NCI-H2196 (cell line): ENCODE measurements at regions not wholly inside any gene's neighbourhood (a gene's known extent, or its start where the extent isn't known, plus 50 kb on each side); places are given as distances from the start of the nearest gene placed in this dataset.
"Not testable (repeated sequence)": the region's sequence is repeated elsewhere in the genome, so short reads cannot be mapped to it uniquely, and the experiment has no call there.

Source experiments
- DNase-seq: peaks from one replicate; lab custom pipeline; 2025; ENCODE audit not compliant: unreplicated experiment; lab: John Stamatoyannopoulos, UW

DNA sequence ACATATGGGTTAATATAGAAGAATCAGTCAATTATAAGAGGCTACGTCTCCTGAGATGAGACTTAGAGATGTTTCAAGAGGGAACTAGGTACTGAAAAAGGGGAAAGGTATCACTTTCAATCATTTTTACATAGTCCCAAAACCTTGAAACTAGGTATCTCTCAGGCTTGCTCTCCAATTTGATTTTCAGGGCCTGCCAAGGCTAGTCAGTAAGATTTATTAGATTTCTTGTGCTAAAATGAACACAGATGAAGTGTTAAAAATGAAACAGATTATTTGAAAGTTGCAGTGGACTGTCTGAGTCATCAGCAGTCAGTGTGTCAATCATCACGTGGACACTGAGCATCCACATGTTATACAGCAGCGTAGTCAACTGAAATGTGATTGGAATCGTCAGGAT is 591.1 kb downstream of the DTWD2 start:
- DNase-seq = no peak

DNA sequence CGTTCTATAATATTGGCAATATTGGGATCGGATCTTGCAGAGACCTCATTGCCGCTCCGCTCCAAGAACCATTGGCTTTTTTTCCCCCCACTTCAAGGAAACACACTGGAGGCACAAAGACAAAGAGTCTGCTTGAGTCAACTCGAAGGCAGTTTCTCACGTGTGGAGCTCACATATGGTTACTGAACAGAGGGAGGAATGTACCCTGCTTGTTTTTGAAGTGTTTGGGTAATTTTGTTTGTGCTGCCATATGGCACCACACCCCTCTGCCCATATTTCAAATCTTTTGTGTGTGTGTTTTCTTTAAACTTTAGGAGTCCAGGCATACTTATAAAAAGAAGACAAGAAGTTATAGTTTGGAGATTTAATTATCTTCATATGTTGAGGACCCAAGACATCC is 595.9 kb downstream of the DTWD2 start:
- no peak for DNase-seq

DNA sequence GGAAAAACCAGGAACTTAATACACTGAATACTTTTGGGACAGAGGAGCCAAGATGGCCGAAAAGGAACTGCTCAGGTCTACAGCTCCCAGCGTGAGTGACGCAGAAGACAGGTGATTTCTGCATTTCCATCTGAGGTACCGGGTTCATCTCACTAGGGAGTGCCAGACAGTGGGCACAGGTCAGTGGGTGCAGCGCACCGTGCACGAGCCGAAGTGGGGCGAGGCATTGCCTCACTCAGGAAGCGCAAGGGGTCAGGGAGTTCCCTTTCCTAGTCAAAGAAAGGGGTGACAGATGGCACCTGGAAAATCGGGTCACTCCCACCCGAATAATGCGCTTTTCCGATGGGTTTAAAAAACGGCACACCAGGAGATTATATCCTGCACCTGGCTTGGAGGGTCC is 605.4 kb downstream of the DTWD2 start:
- DNase-seq = not testable (repeated sequence)

DNA sequence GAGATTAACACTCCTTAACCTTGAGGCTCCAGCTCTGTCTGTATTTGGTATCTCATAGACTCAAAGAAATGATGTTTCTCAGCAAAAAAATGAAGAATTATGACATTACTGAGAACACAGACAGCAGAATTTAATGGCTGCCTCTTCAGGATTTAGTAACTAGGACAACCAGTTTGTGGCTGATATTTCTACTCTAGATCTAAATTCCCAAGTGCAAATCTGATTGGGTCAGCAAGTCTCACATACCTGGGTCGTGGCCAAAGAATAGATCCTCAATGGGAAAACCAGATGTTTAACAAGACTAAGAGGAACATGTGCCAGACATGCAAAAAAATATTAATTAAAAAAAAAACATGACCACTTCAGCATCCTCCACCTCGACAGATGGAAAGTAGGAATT is 608.9 kb downstream of the DTWD2 start:
- no peak for DNase-seq

DNA sequence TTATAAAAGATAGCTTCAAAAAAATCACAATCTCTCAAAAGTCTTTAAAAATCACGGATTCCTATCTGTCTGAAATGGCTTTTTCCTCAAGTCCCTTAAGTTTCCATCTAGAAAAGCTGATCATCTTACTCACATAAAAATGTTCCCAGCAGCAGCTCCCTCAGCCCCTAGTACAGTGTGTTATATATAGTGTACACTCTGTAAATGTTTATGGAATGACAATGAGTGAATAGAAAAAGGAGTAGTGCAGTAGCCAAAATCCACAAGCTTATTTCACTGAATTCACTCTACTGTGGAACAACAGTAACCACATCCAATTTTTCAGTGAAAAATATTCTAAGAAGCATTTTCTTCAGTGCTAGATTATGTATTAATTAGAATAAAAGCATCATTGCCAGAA is 609.4 kb downstream of the DTWD2 start:
- no peak for DNase-seq

DNA sequence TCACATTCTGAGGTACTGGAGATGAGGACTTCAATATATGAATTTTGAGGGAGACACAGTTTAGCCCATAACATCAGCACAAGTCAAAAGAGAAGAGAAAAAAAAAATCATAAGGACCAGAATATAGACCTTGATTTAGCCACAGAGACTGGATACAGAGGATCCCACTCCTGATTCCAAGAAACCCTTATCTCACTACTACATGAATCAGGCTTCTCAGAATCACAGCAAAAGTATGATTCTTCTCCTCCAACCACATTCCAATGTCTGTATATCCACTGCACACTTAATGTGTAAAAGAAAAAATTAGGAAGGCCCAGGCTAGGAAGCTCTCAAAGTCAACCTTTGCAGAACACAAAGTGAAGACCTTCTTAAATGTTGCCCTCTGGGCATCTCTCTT is 610.9 kb downstream of the DTWD2 start:
- DNase-seq = no peak

DNA sequence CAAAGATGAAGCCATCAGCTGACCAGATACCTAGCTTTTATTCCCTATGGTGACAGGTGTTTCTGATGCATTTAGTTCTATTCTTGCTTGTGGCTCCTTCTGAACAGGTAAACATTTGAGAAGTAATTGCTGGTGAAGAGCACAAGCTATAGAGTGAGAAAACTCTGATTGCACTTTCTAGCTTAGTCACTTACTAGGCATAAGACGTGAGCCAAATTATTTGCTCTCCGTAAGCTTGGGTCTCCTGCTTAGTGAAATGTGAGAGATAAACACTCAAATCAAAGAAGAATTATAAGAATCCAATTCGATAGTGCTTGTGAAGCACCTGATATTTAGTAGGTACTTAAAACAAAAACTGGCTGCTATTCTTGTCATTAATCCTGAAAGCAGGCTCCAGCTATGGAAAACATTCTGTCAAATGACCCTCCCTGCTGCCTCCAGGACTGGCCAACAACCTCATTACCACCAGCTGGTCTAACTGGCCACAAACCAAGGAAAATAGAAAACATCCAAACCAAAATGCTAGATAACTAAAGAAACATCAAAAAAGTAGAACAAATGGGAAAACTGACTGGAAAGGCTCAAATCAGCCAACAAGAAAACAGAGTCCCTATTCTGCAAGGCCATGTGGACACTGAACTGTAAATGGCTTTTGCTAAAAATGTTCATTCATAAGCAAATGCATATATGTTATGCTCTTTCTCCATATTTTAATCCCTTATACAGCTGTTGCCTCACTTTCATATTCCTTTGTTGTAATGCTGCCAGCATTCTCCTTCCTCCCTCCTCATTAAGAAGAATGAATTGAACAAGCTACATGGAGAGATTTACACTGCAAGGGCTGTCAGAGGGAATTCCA is 616.1 kb downstream of the DTWD2 start:
- no peak for DNase-seq

DNA sequence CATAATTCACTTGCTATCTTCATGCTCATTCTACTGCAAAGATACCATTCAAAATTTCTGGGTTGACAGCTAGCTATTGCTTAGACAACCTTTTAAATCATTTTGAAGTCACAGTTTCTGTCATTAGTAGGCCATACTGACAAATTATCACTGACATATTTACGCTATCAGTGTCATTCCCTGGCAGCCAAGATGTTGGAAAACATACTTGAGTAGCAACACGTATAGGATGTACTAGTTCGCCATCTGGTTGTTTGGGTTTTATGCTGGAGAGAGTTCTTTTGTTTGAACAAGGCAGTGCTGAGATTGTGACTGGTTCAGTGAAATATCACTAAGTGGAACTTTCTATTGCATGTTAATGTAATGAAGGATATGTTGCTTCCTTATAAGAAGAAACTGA is 621.9 kb downstream of the DTWD2 start:
- DNase-seq = no peak

DNA sequence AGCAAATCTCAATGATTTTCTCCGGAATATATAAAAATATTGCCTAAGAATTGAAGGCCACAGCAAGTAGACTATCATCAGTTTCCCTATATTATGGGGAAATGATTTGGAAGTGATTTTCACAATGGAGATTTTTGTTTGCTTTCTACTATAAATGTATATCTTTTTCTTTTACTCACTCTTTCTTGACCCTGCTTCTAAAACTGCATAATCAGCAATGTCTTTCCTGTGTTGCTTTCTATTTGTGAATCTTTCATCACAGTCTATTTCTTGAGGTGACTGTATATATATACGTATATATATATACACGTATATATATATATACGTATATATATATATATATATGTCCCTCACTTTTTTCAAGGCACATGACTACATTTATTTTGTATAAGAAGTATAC is 622.6 kb downstream of the DTWD2 start:
- no peak for DNase-seq

DNA sequence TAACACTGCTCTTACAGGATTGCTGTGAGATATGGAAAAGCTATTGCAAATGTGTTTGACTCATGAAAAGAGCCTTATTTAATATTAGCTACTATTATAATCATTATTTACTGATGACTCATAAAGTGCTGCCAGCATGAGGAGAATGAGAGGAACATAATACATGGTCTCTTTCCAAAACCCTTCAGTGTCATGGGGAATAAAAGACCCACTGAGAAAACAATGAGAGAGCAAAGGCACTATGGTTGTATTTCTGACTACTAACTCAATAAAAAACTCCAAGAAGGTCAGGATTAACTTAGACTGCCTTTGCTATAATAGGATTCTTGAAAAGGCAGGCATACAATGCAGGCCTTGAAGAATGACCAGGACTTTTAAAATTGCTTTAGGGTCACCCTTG is 633.5 kb downstream of the DTWD2 start:
- no peak for DNase-seq

DNA sequence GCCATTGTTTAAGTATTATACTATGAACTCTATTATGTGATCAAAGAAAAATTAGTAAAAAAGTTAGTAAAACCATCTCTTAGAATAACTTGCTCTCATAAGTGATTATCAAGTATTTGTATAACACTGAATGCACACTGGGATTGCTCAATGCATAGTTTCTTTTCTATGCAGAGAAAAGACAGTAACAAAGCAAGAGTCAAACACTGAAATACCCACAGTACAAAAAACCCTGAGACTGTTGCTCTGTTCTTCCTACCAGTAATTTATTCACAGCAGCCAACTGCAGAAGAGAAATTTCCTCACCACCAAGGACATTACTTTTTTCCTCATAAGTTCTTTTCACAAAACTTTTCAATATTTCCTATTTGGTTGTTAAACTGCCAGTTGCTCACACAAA is 634.4 kb downstream of the DTWD2 start:
- no peak for DNase-seq

DNA sequence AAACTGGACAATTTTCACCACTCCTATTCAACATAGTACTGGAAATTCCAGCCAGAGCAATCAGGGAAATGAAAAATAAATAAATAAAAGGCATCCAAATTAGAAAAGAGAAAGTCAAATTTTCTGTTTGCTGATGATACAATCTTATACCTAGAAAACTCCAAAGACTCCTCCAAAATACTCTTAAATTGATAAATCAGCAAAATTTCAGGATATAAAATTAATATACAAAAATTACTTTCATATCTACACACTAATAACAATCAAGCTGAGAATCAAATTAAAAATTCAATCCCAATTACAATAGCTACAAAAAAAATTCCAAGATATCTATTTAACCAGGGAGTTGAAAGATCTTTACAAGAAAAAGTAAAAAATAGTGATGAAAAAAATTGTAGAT is 651.9 kb downstream of the DTWD2 start:
- DNase-seq = no peak

DNA sequence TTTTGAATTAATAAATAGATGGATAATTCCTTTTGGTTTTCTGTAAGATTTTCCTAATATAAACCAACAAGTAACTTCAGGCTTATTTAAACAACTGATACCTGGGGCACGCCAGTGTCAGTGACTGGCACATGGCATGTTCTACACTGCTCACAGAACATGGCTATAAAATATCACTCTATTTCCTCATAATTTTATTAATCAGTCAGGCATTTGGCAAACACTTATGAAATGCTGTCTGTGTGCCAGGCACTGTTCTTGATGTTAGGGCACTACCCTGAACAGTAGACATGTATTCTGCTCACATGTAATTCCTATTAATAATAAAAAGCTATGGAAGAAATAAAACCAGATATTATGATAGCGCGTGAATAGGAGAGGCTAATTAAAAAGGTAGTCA is 661.0 kb downstream of the DTWD2 start:
- DNase-seq = no peak

DNA sequence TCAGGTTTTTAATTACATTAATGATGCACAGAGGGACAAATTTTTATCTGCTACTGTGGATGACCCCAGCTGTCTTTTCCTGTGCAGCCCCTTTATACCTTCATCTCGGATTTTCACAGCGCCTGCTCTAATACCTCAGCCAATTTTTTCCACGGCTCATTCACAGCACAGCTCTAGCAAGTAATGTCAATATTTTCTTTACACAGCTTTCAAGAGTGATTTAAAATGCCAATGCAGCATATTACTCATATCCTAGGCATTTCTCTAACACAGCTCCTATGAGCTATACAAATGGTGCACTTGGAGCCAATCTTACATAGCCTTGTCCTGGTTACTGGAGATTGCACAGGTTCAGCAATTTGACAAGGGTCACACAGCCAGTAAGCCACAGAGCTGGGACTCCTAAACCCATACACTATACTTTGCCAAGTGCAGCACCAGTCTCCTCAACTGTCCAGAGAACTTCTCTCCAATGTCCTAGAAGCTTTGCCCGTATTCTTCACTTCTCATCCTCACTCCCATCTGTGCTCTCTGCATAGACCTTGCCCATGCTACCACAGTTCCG is 661.8 kb downstream of the DTWD2 start:
- DNase-seq = no peak

DNA sequence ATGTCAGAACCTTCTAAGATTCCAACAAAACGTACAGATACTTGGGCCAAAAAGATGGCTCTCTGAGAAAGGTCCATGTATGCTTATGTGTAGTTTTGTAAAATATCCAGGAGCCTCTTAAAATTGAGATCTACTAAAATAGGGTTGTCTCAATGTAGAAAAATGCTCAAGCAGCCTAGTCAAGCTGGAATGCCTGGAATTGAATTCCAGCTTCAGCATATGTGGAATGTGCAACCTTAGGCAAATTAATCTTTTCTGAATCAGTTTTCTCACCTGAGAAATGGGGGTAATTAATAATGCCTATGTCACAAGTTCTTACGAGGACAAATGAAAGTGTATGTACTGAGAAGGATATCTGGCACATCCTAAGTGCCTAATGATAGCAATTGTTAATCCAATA is 662.4 kb downstream of the DTWD2 start:
- DNase-seq = no peak

DNA sequence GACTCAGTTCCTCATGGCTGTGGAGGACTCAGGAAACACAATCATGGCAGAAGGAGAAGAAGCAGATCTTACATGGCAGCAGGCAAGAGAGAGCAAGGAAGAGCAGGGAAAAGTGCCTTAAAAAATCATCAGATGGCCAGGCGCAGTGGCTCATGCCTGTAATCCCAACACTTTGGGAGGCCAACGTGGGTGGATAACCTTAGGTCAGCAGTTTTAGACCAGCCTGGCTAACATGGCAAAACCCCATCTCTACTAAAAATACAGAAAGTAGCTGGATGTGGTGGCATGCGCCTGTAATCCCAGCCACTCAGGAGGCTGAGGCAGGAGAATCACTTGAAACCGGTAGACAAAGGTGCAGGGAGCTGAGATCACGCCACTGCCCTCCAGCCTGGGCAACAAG is 664.6 kb downstream of the DTWD2 start:
- DNase-seq = not testable (repeated sequence)

DNA sequence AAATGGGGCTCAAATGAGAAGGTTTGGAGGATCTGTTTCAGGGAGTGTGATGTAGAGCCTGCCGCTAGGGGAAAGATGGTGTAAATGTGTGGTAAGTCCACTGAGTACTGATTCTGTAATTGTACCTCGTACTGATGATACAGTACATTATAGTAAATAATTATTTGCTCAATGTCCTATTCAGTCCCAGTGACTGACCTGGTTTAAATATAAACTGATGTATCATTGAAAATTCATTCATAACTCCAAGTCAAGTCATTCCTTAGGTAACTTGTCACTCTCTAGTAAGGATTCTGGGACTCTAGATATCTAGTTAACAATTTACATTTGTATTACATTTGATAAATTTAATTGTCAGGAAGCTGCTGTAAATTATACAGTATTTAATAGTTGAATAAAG is 667.3 kb downstream of the DTWD2 start:
- DNase-seq = no peak

DNA sequence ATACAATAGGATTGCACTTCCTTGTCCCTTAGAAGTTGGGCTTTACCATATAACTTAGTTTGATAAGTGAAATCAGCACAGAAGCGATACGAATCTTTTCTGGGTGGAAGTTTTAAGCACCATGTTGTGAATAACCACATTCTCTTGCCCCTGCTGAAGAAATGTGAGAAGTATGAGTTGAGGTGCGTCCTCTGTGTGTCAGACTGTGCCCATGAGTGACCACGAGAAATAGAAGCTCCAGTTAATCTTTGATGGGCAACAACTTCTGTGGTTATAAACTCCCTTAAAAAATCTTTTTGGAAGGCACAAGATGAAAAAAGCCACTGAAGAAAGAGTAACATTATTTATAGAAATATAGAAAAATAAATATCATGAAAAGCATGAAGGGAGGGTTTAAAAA is 668.2 kb downstream of the DTWD2 start:
- no peak for DNase-seq

DNA sequence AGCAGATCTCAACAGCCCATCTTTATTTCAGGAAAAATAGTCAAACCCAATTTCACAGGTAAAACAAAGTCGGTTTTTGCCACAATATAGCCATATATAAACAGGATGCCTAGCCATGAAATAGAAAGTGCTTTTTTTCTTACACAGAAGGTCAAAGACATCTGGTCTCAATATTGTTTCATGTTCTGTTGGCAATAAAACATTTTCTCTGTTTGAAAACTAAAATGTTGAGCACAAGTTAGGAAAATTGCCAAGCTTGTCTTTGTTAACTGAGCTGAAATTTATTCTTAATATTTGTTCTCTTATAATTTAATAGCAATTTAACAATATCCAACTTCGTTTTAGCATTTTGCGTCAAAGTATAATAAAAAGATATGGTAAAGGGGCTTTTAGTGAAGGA is 673.4 kb downstream of the DTWD2 start:
- DNase-seq = no peak

DNA sequence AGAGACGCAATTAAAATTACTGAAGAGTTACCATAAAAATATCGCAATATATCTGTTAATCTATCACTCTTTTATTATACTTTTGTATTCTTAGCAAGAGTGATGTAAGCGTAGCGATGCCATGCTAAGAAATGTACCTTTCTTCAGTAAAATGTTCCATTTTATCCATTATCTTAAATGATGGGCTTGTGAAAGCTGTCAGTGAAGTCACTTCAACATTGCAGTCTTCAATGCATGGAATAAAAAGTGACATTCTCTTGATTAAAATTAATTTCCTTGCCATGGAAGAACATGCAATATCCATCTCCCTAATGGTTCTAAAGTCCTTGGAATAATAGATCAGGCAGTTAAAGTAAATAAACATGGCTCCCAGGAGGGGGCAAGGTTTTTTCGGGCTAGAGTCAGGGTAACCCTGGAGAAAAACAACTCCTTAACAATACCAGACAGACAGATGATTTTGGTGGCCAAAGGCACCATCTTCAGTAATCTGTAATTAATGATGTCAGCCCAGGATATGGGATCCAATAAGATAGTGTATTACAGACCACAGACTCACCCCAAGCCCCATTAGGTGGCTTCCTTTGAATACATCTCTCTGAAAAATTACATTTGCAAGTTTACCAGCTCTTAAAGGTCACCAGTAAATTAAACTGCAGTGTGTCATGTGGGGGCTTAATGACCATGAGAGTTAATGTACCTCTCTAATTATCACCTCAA is 677.1 kb downstream of the DTWD2 start:
- no peak for DNase-seq

DNA sequence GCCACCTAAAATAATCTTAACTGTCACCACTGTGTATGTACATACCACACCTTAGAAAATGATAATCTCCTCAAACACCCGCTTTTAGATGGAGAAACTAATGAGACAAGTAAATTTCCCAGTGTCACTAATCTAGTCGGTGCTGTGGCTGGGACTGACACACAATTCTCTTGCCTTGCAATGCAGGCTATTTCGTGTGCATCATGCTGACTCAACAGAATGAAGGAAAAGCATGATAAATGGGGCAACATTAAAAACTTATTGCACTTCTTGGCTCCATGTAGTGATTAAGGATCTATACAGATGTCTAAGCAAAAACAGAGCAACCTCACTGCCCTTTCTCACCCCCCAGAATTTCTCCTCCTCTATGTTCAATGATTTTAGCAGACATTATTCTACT is 677.9 kb downstream of the DTWD2 start:
- no peak for DNase-seq

DNA sequence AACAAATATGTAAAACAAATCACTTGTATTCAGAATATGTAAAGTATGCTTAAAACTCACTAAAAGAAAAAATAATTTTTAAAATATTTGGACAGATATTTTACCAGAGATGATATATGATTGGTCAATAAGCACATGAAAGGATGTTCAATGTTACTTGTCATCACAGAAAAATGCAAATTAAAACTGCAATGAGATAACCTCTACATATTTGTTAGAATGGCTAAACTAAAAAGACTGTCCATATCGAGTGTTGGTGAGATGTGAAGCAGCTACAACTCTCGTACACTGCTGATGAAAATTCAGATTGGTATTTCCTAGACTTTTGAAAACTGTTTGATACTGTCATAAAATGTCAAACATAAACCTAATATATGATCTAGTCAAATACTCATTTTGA is 685.1 kb downstream of the DTWD2 start:
- no peak for DNase-seq
